GM12873 (cell line): ENCODE measurements at regions not wholly inside any gene's neighbourhood (a gene's known extent, or its start where the extent isn't known, plus 50 kb on each side); places are given as distances from the start of the nearest gene placed in this dataset.

Experiments used
- TF ChIP-seq, protein P1 (sequence below): IDR thresholded peaks from 2 replicates; pipeline ENCODE4 v1.5.1; 2012; ENCODE audit warnings: low read depth, mild to moderate bottlenecking, moderate library complexity, low read length, control low read depth; ENCODE audit not compliant: insufficient read depth; ENCODE audit errors: missing control alignments

DNA sequence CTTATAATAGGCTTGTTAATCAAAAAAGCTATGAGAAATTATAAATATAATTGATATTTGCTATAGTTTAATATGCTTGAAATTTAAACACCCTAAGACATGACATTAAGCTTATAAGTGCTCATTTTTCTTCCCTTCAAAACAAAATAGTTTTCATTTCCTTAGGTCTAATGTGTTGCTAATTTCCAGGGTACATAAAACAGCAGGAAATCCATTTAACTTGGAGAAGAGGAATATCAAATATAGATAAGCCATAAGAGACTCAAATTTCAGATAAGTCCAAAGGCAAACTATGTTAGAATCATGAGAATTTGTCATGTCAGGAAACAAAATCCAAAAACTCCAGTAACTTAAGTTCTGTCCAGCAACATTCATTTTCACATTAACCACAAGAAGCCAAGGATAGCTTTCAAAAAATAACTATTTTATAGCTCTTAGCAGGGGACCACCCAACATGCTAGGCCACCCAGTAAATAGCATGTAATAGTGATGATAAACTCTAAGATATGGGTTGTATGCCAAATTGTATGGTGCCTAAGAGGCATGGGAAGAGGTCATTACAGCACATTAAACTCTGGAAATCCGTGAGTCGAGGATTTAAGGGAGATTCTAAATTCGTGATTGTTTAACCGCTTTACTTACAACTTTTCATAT, 298.1 kb downstream of the CRPPA start:
- TF ChIP-seq, protein P1, sequence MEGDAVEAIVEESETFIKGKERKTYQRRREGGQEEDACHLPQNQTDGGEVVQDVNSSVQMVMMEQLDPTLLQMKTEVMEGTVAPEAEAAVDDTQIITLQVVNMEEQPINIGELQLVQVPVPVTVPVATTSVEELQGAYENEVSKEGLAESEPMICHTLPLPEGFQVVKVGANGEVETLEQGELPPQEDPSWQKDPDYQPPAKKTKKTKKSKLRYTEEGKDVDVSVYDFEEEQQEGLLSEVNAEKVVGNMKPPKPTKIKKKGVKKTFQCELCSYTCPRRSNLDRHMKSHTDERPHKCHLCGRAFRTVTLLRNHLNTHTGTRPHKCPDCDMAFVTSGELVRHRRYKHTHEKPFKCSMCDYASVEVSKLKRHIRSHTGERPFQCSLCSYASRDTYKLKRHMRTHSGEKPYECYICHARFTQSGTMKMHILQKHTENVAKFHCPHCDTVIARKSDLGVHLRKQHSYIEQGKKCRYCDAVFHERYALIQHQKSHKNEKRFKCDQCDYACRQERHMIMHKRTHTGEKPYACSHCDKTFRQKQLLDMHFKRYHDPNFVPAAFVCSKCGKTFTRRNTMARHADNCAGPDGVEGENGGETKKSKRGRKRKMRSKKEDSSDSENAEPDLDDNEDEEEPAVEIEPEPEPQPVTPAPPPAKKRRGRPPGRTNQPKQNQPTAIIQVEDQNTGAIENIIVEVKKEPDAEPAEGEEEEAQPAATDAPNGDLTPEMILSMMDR, result no peak

DNA sequence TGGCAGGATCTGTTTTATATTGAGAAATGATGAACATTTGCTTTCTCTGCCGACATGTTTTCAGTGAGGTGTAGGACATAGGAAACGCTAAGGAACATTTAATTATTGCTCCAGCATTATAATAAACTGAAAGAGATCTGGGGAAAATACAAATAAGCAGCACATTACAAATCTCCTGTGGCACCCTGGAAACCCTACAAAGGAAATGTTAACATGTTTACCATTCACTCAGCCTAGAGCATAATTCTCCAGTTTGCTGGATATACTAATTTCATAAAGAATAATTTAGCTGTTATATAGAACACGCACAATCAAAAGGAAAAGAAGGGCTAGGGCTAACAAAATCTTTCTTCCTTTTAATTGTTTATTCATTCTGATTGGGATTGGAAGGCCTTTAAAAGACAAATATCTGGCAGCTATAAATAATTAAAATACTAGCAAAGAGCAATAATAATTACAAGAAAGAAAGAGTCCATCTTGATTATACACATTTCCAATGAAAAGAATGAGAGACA, 299.4 kb downstream of the CRPPA start:
- TF ChIP-seq, protein P1, result no peak

DNA sequence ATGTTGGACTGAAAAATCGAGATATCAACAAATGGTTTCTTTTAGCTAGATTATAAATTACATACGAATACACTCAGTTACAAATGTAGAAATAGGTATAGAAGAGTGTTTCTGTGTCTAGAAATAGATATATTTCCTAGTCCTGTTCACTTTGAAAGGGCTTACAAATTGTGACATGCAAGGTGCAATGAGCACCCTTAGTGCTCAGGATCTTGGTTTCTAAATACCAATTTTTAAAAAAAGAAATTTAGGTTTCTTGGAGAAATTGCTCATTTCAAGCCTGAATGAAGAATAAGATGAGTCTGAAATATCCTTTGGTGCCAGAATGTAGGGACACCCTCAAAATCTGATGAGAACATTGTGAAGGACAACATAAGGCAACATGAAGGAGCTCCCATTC, 306.0 kb downstream of the CRPPA start:
- TF ChIP-seq, protein P1, result no peak

DNA sequence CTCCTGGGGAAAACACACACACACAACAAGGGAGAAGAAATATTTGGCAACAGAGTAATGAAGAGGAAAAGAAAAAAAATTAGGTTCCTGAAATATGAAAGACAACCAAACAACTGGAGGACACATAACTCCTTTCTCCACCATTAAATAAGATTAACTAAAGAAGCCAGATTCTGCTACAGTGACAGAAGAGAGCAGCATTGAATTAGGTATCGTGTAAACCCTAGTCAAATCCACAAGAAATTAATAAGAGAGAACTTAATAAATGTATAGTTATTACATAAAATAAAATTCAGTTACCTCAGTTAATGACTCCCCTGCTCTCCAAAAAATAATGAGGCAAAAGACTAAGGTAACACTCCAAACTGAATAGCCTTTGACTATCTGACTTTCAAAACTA, 306.7 kb downstream of the CRPPA start:
- TF ChIP-seq, protein P1, result no peak

DNA sequence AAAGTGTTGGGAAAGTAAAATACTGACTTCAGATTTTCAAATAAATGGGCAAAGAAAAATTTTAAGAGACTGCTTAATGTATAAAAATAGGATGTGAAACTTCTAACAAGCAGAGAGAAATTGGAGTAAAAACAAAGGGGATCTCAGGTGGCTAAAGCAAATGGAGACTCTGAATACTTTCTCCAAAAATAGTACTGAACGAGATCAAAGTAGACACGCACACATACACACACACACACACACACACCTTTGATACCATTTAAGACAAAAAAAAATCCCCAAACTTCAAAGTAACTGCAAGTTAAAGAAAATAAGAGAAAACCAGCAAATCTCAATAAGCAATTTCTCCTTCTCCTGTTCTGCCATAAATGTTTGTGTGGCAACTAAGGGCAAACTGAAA, 307.3 kb downstream of the CRPPA start:
- TF ChIP-seq, protein P1, result no peak

GRCh38 chr7:16113058-16113457, 308.3 kb downstream of the CRPPA start:
- TF ChIP-seq, protein P1, result no peak

DNA sequence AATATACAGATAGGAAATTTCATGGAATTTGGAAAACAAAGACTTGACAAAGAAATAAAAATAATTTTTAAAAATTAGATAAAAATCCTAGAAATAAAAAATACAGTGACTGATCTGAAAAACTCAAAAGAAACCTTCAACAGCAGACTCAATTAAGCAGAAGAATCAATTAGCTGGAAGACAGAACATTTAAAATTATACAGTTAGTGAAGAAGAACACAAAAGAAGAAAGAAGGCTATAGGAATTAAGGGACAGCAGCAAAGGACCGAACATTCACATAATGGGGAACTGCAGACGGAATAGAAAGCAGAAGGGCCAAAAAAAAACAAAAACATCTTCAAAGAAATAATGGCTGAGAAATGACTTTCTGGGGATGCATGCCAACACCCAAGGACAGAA, 314.5 kb downstream of the CRPPA start:
- TF ChIP-seq, protein P1, result no peak
